ENCODE measurements at regions not wholly inside any gene's neighbourhood (a gene's known extent, or its start where the extent isn't known, plus 50 kb on each side); places are given as distances from the start of the nearest gene placed in this dataset.

DNA sequence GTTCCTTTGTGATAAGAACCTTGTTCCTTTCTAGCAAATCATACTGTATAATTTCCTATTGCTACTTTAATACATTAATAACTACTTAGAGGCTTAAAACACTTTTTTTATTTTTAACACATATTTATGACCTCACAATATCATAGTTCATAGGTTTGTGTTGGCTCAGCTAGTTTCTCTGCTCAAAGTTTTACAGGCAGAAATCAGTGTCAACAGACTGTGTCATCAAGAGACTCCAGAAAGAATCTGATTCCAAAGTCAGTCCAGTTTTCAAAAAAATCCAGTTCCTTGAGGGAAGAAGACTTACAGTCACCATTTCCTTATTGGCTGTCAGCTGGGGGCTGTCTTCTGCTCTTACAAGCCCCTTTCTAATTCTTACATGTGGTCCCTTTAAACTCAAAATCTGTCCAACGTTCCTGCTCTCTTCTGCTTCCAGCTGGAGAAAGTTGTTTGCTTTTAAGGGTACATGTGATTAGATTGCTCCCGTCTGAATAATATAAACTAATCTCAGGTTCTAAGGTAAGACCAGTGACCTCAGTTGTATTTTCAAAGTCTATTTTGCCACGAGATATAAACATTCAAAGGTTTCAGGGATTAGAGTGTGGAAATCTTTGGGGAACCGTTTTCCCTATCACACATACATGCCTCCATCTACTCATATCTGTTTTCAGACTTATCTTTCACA is 267.3 kb upstream of the SLITRK5 start:
- no peak for DNase-seq (ENCODE audit: low spot score in 2 of 2, unreplicated experiment in 2 of 2)
- Mint-ChIP-seq H3K4me1 (no peaks in the 10 kb centered on the region), H3K27me3 (ENCODE audit: low read depth) (no peaks in the 10 kb centered on the region), H3K27ac (no peak overlapping the region), H3K9me3 (no peaks in the 10 kb centered on the region), H3K4me3 (no peak overlapping the region), H3K36me3 (no peaks in the 10 kb centered on the region)
- TF ChIP-seq, protein P1, sequence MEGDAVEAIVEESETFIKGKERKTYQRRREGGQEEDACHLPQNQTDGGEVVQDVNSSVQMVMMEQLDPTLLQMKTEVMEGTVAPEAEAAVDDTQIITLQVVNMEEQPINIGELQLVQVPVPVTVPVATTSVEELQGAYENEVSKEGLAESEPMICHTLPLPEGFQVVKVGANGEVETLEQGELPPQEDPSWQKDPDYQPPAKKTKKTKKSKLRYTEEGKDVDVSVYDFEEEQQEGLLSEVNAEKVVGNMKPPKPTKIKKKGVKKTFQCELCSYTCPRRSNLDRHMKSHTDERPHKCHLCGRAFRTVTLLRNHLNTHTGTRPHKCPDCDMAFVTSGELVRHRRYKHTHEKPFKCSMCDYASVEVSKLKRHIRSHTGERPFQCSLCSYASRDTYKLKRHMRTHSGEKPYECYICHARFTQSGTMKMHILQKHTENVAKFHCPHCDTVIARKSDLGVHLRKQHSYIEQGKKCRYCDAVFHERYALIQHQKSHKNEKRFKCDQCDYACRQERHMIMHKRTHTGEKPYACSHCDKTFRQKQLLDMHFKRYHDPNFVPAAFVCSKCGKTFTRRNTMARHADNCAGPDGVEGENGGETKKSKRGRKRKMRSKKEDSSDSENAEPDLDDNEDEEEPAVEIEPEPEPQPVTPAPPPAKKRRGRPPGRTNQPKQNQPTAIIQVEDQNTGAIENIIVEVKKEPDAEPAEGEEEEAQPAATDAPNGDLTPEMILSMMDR (IDR thresholded peaks at IDR 0.05; ENCODE audit: unreplicated experiment) = no peak

DNA sequence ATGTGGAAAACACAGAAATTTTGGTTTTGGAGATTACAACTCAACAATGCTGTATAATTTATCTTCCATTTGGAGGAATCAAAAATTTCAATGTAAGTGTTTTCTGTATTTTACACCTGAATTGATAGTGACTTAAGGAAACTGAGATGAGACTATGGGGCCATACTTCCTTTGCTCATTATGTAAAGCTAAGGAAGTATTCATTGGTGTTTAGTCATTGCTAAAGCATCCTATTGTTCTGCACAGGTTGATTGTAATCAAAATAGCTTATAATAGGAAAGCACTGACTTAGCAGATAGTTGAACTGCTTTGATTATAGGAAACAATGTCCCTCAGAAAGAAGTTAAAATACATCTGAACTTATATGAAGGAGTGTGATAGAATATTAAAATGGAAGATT is 244.4 kb upstream of the SLITRK5 start:
- H3K36me3 Mint-ChIP-seq = no peaks in the 10 kb centered on the region
- no peak overlapping the region for H3K27ac Mint-ChIP-seq
- no peaks in the 10 kb centered on the region for H3K4me1 Mint-ChIP-seq
- TF ChIP-seq, protein P1 (IDR thresholded peaks at IDR 0.05; ENCODE audit: unreplicated experiment) = no peak
- no peaks in the 10 kb centered on the region for H3K27me3 Mint-ChIP-seq (ENCODE audit: low read depth)
- no peaks in the 10 kb centered on the region for H3K9me3 Mint-ChIP-seq
- no peak overlapping the region for H3K4me3 Mint-ChIP-seq
- DNase-seq (ENCODE audit: low spot score in 2 of 2, unreplicated experiment in 2 of 2) = no peak

DNA sequence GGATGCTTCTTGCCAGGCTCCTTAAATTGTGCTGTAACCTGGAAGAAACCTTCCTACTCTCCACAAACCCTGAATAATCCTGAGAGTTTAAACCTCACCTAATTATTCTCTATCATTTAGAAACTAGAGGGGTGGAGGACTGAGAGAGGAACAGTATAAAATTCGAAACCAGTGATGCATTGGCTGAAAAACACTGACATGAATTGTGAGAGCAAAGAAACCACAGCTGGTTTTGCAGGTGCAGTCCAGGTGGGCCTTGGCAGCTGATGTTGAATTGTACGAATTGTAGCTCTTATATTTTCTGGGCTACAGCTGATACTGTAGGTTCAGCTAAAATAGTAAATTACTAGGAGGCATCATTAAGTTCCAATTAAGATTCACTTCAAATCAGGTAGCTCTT is 227.0 kb upstream of the SLITRK5 start:
- TF ChIP-seq, protein P1 (IDR thresholded peaks at IDR 0.05; ENCODE audit: unreplicated experiment) = no peak
- H3K4me3 Mint-ChIP-seq = no peak overlapping the region
- no peaks in the 10 kb centered on the region for H3K36me3 Mint-ChIP-seq
- H3K27ac Mint-ChIP-seq = no peak overlapping the region
- DNase-seq (ENCODE audit: low spot score in 2 of 2, unreplicated experiment in 2 of 2) = no peak
- H3K27me3 Mint-ChIP-seq (ENCODE audit: low read depth) = peaks cover 3% of the 10 kb centered on the region
- H3K4me1 Mint-ChIP-seq = no peaks in the 10 kb centered on the region
- no peaks in the 10 kb centered on the region for H3K9me3 Mint-ChIP-seq

DNA sequence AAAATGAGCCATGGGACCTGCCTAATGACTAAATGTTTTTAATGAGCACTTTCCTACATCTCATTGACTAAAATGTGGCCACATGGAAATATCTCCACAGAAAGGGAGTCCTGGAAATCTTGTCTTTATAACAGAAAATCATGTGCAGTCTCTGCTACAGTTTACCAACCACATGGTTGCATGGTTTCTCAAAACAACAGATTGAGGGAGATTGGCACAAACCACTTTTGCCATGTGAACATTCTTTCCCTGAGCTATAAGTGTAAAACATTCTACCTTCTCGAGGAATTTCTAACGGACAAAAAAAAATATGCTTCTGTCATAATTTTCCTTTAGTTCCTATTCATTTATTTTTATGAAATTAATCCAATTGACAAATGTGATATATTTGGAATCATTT is 218.9 kb upstream of the SLITRK5 start:
- H3K9me3 Mint-ChIP-seq = no peaks in the 10 kb centered on the region
- H3K4me1 Mint-ChIP-seq = no peaks in the 10 kb centered on the region
- H3K27ac Mint-ChIP-seq = no peak overlapping the region

DNA sequence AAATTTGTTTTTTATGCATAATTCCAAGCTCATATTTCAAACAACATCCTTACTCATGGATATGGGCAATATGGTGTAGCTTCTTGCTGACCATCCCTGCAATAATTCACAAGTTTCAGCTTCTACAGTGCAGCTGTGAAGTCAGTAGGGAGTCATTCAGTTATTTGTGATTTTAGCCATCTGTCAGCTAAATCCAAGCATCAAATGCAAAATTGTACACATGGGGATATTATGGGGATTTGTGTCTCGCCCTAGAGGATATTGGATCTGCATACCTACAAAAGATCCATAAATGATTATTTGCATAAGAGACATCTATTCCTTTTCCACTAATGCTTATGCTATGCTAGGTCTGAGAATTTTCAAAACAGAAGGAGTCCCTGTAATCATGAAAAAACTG is 217.9 kb upstream of the SLITRK5 start:
- H3K27me3 Mint-ChIP-seq (ENCODE audit: low read depth) = peaks cover 5% of the 10 kb centered on the region
- TF ChIP-seq, protein P1 (IDR thresholded peaks at IDR 0.05; ENCODE audit: unreplicated experiment) = no peak
- H3K4me3 Mint-ChIP-seq = no peak overlapping the region
- H3K9me3 Mint-ChIP-seq = no peaks in the 10 kb centered on the region
- DNase-seq (ENCODE audit: low spot score in 2 of 2, unreplicated experiment in 2 of 2) = no peak
- H3K27ac Mint-ChIP-seq = no peak overlapping the region
- no peaks in the 10 kb centered on the region for H3K36me3 Mint-ChIP-seq
- H3K4me1 Mint-ChIP-seq = no peaks in the 10 kb centered on the region

More for the DNA sequence above, 218.9 kb upstream of the SLITRK5 start:
- DNase-seq (ENCODE audit: low spot score in 2 of 2, unreplicated experiment in 2 of 2) = no peak
- Mint-ChIP-seq H3K36me3 (no peaks in the 10 kb centered on the region), H3K27me3 (ENCODE audit: low read depth) (peaks cover 5% of the 10 kb centered on the region), H3K4me3 (no peak overlapping the region)
- TF ChIP-seq, protein P1 (IDR thresholded peaks at IDR 0.05; ENCODE audit: unreplicated experiment) = no peak

DNA sequence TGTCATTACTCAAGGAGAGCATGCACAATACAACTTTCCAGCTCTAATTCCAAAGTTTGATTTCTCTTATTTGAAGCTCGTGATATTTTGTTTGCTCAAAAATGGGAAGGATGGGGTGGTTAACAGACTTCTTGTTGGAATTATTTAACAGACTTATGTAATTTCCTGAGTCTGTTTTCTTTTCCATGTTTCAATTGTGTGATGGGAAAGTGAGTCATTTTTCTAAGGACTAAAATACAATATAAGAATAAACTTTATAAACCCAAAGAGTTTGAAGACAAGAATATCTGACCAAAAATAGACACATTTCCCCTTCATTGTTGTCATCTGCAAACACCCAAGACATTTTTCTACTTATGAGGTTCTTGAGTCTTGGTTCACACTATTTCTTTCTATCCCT is 211.8 kb upstream of the SLITRK5 start:
- no peak overlapping the region for H3K4me3 Mint-ChIP-seq
- no peaks in the 10 kb centered on the region for H3K4me1 Mint-ChIP-seq
- no peak for DNase-seq (ENCODE audit: low spot score in 2 of 2, unreplicated experiment in 2 of 2)
- no peak overlapping the region for H3K27ac Mint-ChIP-seq
- no peaks in the 10 kb centered on the region for H3K36me3 Mint-ChIP-seq
- TF ChIP-seq, protein P1 (IDR thresholded peaks at IDR 0.05; ENCODE audit: unreplicated experiment) = no peak
- H3K9me3 Mint-ChIP-seq = no peaks in the 10 kb centered on the region
- H3K27me3 Mint-ChIP-seq (ENCODE audit: low read depth) = peaks cover 4% of the 10 kb centered on the region

All from mesothelial cell of epicardium (in vitro differentiated cells).